ENCODE measurements at regions not wholly inside any gene's neighbourhood (a gene's known extent, or its start where the extent isn't known, plus 50 kb on each side); places are given as distances from the start of the nearest gene placed in this dataset.

- CTCF ChIA-PET: no interaction called here
- peak overlapping the region; percentile 26 for H3K4me2 ChIP-seq (ENCODE audit: low read length)
- H3K36me3 ChIP-seq (ENCODE audit: control insufficient read depth in 1 of 2, insufficient read depth in 2 of 2, low read length in 2 of 2): no peaks in the 10 kb centered on the region
- H3K9me2 ChIP-seq (ENCODE audit: insufficient read depth): no peaks in the 10 kb centered on the region
- BruUV-seq (replicated peaks): no TSS peak
- H4K20me1 ChIP-seq (ENCODE audit: insufficient read depth): no peaks in the 10 kb centered on the region
- H3K9me3 ChIP-seq (ENCODE audit: control insufficient read depth in 1 of 2, insufficient read depth in 1 of 2, low read depth in 1 of 2, low read length in 2 of 2): no peaks in the 10 kb centered on the region
- intact Hi-C loops (cut with micrococcal nuclease): no loop called here
- RAD21 ChIA-PET (ENCODE audit: low non-redundant PET in 1 of 2, low total read pairs in 2 of 2, uncharacterized antibody in 2 of 2, unreplicated experiment in 2 of 2): no interaction called here
- POLR2A ChIA-PET: no interaction called here
- no peaks in the 10 kb centered on the region for H3K79me2 ChIP-seq (ENCODE audit: insufficient read depth, low read length)
- no peak for TF ChIP-seq SIN3A (IDR thresholded peaks at IDR 0.05; ENCODE audit: low read depth)
- TF ChIP-seq TCF7L2 (IDR thresholded peaks at IDR 0.05; ENCODE audit: borderline replicate concordance, extremely low read depth, insufficient read depth, insufficient read length): peak; percentile 51
- no peak for DNase-seq (ENCODE audit: low read depth, low spot score)
- no peak overlapping the region for H3K9ac ChIP-seq (ENCODE audit: low read length)
- H2AFZ ChIP-seq (ENCODE audit: low read depth, low read length, poor library complexity, severe bottlenecking): no peak overlapping the region
- H3K27ac ChIP-seq (ENCODE audit: low read depth, low read length): no peak overlapping the region
- H3K27me3 ChIP-seq (ENCODE audit: insufficient read depth, low read length): no peaks in the 10 kb centered on the region
- no peak overlapping the region for H3K4me3 ChIP-seq (replicated peaks in 1 of 2; ENCODE audit: low read depth in 1 of 2, low read length in 2 of 2)
- peak; percentile 26; the same call in 1 of the 2 replicates for ATAC-seq
- peaks cover 19 to 29% of the 10 kb centered on the region in 2 experiments; a peak in 3 of 4 replicates for H3K4me1 ChIP-seq (ENCODE audit: control insufficient read depth in 1 of 2, insufficient read depth in 2 of 2, low read length in 2 of 2)
These were observed 53.6 kb upstream of the SSBP3 start for GRCh38 chr1:54459726-54460191.

DNA sequence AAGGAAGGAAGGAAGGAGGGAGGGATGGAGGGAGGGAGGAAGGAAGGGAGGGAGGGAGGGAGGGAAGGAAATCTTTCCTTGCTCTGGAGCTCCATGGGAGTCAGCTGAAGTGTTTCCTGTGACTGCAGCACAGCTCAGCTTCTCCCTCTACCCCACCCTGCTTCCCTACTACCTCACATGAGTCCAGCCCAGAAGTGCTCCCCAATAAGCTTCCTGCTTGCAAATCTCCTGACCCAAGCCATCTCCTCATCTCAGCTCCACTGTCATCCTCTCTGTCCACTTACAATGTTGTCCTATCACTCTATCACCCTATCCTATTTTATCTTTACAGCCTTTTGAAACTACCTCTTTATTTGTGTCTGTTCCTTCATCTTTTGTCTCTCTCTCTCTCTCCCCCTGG lies 52.9 kb upstream of the SSBP3 start:
- H3K9me3 ChIP-seq (ENCODE audit: control insufficient read depth in 1 of 2, insufficient read depth in 1 of 2, low read depth in 1 of 2, low read length in 2 of 2): no peaks in the 10 kb centered on the region
- no peak overlapping the region for H3K27ac ChIP-seq (ENCODE audit: low read depth, low read length)
- no peaks in the 10 kb centered on the region for H3K79me2 ChIP-seq (ENCODE audit: insufficient read depth, low read length)
- ATAC-seq (no peak), DNase-seq (ENCODE audit: low read depth, low spot score) (no peak)
- ChIA-PET POLR2A (no interaction called here), CTCF (no interaction called here), RAD21 (ENCODE audit: low non-redundant PET in 1 of 2, low total read pairs in 2 of 2, uncharacterized antibody in 2 of 2, unreplicated experiment in 2 of 2) (no interaction called here)
- H3K4me1 ChIP-seq (ENCODE audit: control insufficient read depth in 1 of 2, insufficient read depth in 2 of 2, low read length in 2 of 2): peaks cover 19 to 24% of the 10 kb centered on the region in 2 experiments; a peak in 3 of 4 replicates
- H3K4me2 ChIP-seq (ENCODE audit: low read length): peak overlapping the region; percentile 26; the same call in 1 of the 2 replicates
- no peak overlapping the region for H3K9ac ChIP-seq (ENCODE audit: low read length)
- H4K20me1 ChIP-seq (ENCODE audit: insufficient read depth): no peaks in the 10 kb centered on the region
- intact Hi-C loops (cut with micrococcal nuclease): no loop called here
- no peak overlapping the region for H2AFZ ChIP-seq (ENCODE audit: low read depth, low read length, poor library complexity, severe bottlenecking)
- no peak overlapping the region for H3K4me3 ChIP-seq (replicated peaks in 1 of 2; ENCODE audit: low read depth in 1 of 2, low read length in 2 of 2)
- no TSS peak for BruUV-seq (replicated peaks)
- H3K27me3 ChIP-seq (ENCODE audit: insufficient read depth, low read length): no peaks in the 10 kb centered on the region
- no peak for TF ChIP-seq FOSL1 (IDR thresholded peaks at IDR 0.05; ENCODE audit: low read depth)
- no peak for TF ChIP-seq SIN3A (IDR thresholded peaks at IDR 0.05; ENCODE audit: low read depth)
- TF ChIP-seq ZFX (IDR thresholded peaks at IDR 0.05): no peak
- H3K9me2 ChIP-seq (ENCODE audit: insufficient read depth): no peaks in the 10 kb centered on the region
- no peaks in the 10 kb centered on the region for H3K36me3 ChIP-seq (ENCODE audit: control insufficient read depth in 1 of 2, insufficient read depth in 2 of 2, low read length in 2 of 2)
